Dedifferentiated amniotic fluid mesenchymal stem cell (primary cell): ENCODE measurements at regions not wholly inside any gene's neighbourhood (a gene's known extent, or its start where the extent isn't known, plus 50 kb on each side); places are given as distances from the start of the nearest gene placed in this dataset.
A peak's percentile ranks its signal among the peaks of the same experiment; 100 is the strongest.

Experiments used
- DNase-seq: peaks from one replicate; pipeline ENCODE4 v3.0.0-alpha.2; 2016; ENCODE audit errors: extremely low spot score

DNA sequence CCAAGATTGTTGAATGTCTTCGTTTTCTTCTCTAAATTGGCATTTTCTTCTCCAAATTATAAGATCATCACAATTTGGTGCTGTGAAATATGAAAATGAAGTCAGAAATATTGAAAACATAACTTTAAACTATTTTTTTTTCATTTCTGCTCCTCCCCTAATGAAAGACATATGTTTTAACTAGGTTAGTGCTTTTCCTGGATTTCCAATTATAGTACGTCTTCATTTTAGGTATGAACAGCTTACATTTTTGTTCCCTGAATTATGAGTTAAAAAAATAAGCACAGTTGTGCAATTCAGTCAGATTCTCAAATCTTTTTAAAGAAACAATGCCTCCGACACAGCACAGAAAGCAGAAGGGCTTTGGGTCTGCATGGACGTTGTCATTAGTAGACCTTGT, 83.5 kb upstream of the CFAP20DC start:
- DNase-seq = peak; percentile 77

DNA sequence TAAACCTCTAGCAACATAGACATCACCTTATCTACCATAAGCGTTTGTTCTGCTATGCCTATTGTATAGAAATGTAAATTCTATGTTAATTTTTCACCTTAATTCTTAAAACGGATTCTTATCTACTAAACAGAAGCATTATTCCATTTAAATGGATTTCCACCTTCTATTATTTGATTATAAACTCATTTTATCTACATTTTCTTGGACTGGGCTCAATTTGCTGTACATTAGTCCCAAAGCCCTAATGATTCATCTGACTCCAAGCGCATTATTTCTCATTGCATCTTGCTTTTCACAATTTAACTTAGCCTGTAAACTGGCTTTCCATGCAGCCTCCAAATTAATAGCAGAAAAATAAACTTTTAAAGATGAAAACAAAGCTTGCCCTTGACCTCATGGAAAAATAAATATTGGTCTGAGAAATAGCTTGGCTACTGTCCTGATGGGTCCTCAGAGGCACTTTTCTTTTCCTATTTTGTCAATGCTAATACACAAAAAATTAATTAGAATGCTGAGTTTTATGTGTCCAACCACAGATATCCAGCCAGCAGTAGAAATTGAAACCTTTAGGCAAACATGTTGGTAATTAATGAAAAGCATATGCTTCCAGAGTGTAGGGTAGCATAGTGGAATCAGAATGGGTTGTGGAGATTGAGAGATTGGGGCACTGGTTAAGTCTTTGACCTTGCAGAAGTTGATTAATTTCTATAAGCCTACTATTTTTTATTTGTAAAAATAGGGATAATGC, 81.4 kb upstream of the CFAP20DC start:
- DNase-seq = no peak

DNA sequence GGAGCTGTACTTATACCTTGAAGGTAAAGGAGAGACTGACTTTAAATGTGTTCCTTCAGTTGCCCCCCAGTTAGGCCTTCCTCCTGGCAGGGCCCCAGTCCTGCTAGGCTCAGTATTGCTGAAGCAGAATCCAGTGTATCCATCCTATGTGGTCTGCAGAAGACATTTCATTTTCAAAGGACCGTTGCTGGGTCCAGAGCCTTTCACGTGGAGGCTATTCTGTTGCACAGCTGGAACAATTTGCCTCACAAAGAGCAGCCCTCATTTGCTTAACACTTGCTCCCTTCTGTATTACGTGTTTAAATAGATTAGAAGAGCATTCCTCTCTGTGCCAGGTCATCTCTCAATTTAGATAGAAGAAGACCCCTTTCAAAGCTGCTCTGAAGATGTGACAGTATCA, 78.9 kb upstream of the CFAP20DC start:
- DNase-seq = no peak

DNA sequence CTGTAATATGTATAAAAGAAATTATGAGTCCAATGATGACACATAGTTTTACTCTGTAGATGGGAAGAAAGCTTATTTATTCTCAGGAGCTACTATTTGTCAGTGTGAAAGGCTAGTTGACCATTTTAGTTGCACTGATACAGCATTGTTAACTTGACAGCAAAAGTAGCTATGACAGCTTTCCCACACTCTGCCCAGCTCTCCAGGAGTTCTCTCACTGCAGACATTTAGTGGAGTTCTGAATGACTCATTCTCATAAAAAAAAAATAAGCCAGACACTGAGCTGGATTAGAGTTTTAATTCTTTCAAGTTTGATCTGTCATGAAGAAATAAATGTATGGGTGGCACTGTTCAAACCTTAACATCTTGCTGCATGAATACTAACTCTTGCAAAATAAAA, 77.2 kb upstream of the CFAP20DC start:
- peak; percentile 77 for DNase-seq

- DNase-seq = no peak
These were observed 76.6 kb upstream of the CFAP20DC start for GRCh38 chr3:59126446-59126845.

GRCh38 chr3:59121346-59122144, 71.7 kb upstream of the CFAP20DC start:
- DNase-seq = no peak

- DNase-seq = no peak
These were observed 69.1 kb upstream of the CFAP20DC start for GRCh38 chr3:59118928-59119327.

GRCh38 chr3:59117396-59117795, 67.6 kb upstream of the CFAP20DC start:
- no peak for DNase-seq

DNA sequence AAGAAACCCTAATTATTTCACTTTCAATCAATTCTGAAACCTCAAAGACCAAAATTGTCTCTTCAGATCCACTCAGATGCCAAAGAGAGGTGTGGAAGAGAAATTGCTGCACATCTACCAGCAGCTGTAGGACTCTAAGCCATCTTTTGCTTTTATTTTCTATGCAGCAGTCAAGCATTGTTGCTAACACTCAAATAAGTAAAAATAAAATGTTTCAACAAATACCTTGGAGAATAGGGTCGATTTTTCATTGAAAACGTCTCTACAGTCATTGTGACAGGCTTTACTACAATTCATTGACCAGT, 66.4 kb upstream of the CFAP20DC start:
- DNase-seq = no peak

GRCh38 chr3:59115364-59116232, 65.8 kb upstream of the CFAP20DC start:
- DNase-seq = peak; percentile 31

DNA sequence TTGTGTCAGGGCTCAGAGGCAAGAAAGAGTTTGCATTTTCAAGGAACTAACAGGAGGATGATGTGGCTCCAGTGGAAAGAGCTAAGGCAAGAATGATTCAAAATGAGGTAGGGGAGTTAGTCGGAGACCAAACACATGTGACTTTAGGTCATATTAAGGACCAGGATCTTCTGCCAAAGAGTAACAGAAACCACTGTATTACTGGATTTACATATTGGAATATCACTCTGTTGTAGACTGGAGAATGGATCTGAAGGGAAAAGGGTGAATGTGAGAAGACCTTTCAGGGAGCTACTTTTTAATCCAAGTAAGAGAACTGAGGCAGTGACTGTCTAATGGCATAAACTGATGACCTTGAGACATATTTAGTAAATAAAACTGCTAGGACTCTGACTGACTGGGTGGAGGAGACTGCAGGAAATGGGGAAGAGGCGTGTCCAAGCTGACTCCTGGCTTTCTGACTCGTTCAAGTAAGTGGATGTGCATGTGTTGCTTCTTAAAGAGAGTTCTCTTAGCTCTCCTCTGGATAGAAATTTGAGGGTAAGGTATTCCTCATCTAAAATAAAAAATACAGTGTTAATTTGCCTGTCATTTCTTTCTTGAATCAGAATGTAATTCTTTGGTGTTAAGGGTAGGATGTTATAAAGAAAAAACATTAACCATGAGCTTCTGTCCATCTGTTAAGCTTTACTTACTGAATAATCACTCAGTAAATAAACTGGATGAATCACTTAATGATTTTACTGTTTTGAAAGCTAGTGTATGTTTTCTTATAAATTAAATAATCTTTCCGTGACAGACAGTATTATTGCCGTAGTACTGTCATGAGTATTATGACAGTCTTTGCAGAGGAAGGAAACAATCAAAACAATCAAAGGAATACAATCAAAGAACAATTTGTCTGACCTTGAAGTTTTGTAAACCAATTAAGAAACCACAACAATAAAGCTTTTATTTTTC, 58.3 kb upstream of the CFAP20DC start:
- no peak for DNase-seq

GRCh38 chr3:59106085-59106648, 56.3 kb upstream of the CFAP20DC start:
- no peak for DNase-seq

DNA sequence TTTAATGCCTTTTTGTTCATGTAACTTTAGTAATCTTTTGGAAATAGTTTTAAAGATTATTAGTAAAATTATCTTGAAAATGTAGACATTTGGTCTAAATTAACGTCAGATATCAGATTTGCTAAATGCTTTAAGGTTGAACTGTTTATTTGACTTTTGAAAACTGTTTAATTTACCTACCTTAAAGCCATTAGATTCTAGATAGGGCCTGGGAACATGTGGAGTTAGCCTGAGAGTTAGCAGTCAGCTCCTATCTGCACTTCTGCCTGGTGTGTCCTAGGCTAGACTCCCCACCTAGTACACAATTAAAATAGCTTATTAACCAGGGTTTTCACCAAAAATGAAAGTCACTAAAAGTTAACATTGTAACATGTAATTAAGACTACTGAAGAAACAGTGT, 53.7 kb upstream of the CFAP20DC start:
- DNase-seq = no peak

GRCh38 chr3:59101231-59101736, 51.5 kb upstream of the CFAP20DC start:
- peak; percentile 82 for DNase-seq
